HEK293 (cell line): ENCODE measurements at regions not wholly inside any gene's neighbourhood (a gene's known extent, or its start where the extent isn't known, plus 50 kb on each side); places are given as distances from the start of the nearest gene placed in this dataset.

Experiments
- CTCF ChIA-PET: fragments of 350-600 bp; formaldehyde crosslinking; extraction: SDS; loops from one replicate; lab custom pipeline; 2021; ENCODE audit warnings: antibody characterized with exemption; lab: Yijun Ruan, JAX
- POLR2A ChIA-PET: fragments of 300-600 bp; formaldehyde crosslinking; extraction: SDS; loops from one replicate; lab custom pipeline; 2020; ENCODE audit warnings: antibody characterized with exemption, inconsistent platforms; lab: Yijun Ruan, JAX
- H3K27ac ChIP-seq: fragments of 200-500 bp; sonication (Bioruptor generic); 2 replicates; pipeline ENCODE4 v1.5.1; 2014; ENCODE audit warnings: low read depth, low read length, control low read depth, inconsistent platforms; ENCODE audit errors: extremely low read depth
- H3K36me3 ChIP-seq, 2 experiments: fragments of 200-500 bp in 1 of 2; sonication (Bioruptor generic) in 1 of 2; 1 replicate in 1 of 2; 2 replicates in 1 of 2; pipeline ENCODE4 v1.5.1; 2014 to 2017; ENCODE audit warnings: inconsistent platforms in 2 of 2, low read length in 2 of 2; ENCODE audit not compliant: control insufficient read depth in 2 of 2, insufficient read depth in 1 of 2
- H3K4me1 ChIP-seq: fragments of 200-500 bp; sonication (Bioruptor generic); 2 replicates; pipeline ENCODE4 v1.5.1; 2014; ENCODE audit warnings: mild to moderate bottlenecking, low read length, inconsistent platforms; ENCODE audit not compliant: control insufficient read depth, insufficient read depth
- H3K4me3 ChIP-seq: 2 replicates; pipeline ENCODE4 v1.5.1; 2011; ENCODE audit warnings: low read depth, mild to moderate bottlenecking, control low read depth, low read length, moderate library complexity
- H3K9me3 ChIP-seq: fragments of 200-500 bp; sonication (Bioruptor generic); 2 replicates; pipeline ENCODE4 v1.5.1; 2014; ENCODE audit warnings: low read depth, low read length, inconsistent platforms; ENCODE audit not compliant: control insufficient read depth, insufficient read depth
- KLF1 ChIP-seq: fragments of 450-650 bp; formaldehyde crosslinking; IDR thresholded peaks from 2 replicates; pipeline ENCODE4 v1.5.1; 2016; ENCODE audit warnings: missing biosample characterization, missing genetic modification characterization
- SETDB1 ChIP-seq: IDR thresholded peaks from one replicate; pipeline ENCODE4 v1.6.1; 2017; ENCODE audit warnings: mild to moderate bottlenecking, low read length, moderate library complexity, mixed read lengths; ENCODE audit not compliant: insufficient read length
- ZNF354C ChIP-seq: fragments of 450-650 bp; formaldehyde crosslinking; IDR thresholded peaks from 2 replicates; pipeline ENCODE4 v1.5.1; 2016; ENCODE audit warnings: missing biosample characterization, missing genetic modification characterization, low read depth, borderline replicate concordance
- TF ChIP-seq, protein P1 (sequence below): fragments of 450-650 bp; formaldehyde crosslinking; IDR thresholded peaks from 2 replicates; pipeline ENCODE4 v1.5.1; 2016; ENCODE audit warnings: missing biosample characterization, missing genetic modification characterization

DNA sequence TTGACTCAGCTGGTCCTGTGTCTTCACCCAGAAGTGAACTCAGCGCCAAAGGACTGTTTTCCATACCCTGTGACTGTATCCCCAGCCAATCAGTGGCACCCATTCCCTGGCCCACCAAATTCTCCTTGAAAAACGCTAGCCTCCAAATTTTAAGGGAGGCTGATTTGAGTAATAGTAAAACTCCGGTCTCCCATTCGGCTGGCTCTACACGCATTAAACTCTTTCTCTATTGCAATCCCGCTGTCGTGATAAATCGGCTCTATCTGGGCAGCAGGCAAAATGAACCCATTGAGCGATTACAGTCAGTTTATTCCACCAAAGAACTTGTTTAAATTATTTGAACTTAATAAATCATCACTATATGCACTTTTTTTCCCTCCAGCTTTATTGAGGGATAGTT, 55.9 kb upstream of the PPP1R26 start:
- CTCF ChIA-PET = interaction anchor here (0.6 to 1.2 kb wide), 2 partner anchors 10 to 11 kb away, joined by 3 to 8 read pairs; no protein-coding TSS in a partner anchor

More for the DNA sequence above, 55.9 kb upstream of the PPP1R26 start:
- POLR2A ChIA-PET = no interaction called here
- Histone ChIP-seq H3K4me1 (no peaks in the 10 kb centered on the region), H3K27ac (no peak overlapping the region), H3K4me3 (no peak overlapping the region), H3K36me3 (no peaks in the 10 kb centered on the region), H3K9me3 (no peaks in the 10 kb centered on the region)
- TF ChIP-seq SETDB1 (peak; percentile 83), ZNF354C (tag by site-specific recombination) (no peak), KLF1 (tag by site-specific recombination) (no peak)
- TF ChIP-seq, protein P1, sequence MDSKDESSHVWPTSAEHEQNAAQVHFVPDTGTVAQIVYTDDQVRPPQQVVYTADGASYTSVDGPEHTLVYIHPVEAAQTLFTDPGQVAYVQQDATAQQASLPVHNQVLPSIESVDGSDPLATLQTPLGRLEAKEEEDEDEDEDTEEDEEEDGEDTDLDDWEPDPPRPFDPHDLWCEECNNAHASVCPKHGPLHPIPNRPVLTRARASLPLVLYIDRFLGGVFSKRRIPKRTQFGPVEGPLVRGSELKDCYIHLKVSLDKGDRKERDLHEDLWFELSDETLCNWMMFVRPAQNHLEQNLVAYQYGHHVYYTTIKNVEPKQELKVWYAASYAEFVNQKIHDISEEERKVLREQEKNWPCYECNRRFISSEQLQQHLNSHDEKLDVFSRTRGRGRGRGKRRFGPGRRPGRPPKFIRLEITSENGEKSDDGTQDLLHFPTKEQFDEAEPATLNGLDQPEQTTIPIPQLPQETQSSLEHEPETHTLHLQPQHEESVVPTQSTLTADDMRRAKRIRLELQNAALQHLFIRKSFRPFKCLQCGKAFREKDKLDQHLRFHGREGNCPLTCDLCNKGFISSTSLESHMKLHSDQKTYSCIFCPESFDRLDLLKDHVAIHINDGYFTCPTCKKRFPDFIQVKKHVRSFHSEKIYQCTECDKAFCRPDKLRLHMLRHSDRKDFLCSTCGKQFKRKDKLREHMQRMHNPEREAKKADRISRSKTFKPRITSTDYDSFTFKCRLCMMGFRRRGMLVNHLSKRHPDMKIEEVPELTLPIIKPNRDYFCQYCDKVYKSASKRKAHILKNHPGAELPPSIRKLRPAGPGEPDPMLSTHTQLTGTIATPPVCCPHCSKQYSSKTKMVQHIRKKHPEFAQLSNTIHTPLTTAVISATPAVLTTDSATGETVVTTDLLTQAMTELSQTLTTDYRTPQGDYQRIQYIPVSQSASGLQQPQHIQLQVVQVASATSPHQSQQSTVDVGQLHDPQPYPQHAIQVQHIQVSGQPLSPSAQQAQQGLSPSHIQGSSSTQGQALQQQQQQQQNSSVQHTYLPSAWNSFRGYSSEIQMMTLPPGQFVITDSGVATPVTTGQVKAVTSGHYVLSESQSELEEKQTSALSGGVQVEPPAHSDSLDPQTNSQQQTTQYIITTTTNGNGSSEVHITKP (tag by site-specific recombination) = no peak
